Glomerular endothelial cell (primary cell): ENCODE measurements at regions not wholly inside any gene's neighbourhood (a gene's known extent, or its start where the extent isn't known, plus 50 kb on each side); places are given as distances from the start of the nearest gene placed in this dataset.

Experiments
- DNase-seq: peaks from one replicate; pipeline ENCODE4 v3.0.0-alpha.2; 2011; ENCODE audit warnings: low read depth, low spot score; ENCODE audit errors: extremely low read depth

- no peak for DNase-seq
Observed at GRCh38 chr19:28500296-28500695, 712.7 kb downstream of the UQCRFS1 start.

- no peak for DNase-seq
Observed at GRCh38 chr19:28498404-28498976, 714.5 kb downstream of the UQCRFS1 start.

- no peak for DNase-seq
Observed at GRCh38 chr19:28497887-28498286, 715.1 kb downstream of the UQCRFS1 start.

- DNase-seq: no peak
Observed at GRCh38 chr19:28497137-28497536, 715.8 kb downstream of the UQCRFS1 start.

- no peak for DNase-seq
Observed at GRCh38 chr19:28495046-28495445, 717.9 kb downstream of the UQCRFS1 start.

- DNase-seq: no peak
Observed at GRCh38 chr19:28494461-28494860, 718.5 kb downstream of the UQCRFS1 start.

- no peak for DNase-seq
Observed at GRCh38 chr19:28493884-28494283, 719.1 kb downstream of the UQCRFS1 start.

- DNase-seq: no peak
Observed at GRCh38 chr19:28492621-28493020, 720.3 kb downstream of the UQCRFS1 start.

GRCh38 chr19:28492201-28492600, 720.8 kb downstream of the UQCRFS1 start:
- DNase-seq: no peak

GRCh38 chr19:28489776-28490175, 723.2 kb downstream of the UQCRFS1 start:
- no peak for DNase-seq

- no peak for DNase-seq
Observed at GRCh38 chr19:28489126-28489660, 723.8 kb downstream of the UQCRFS1 start.

GRCh38 chr19:28487999-28488398, 725.0 kb downstream of the UQCRFS1 start:
- no peak for DNase-seq

GRCh38 chr19:28486926-28487325, 726.0 kb downstream of the UQCRFS1 start:
- no peak for DNase-seq

GRCh38 chr19:28486473-28486872, 726.5 kb downstream of the UQCRFS1 start:
- DNase-seq: no peak

- no peak for DNase-seq
Observed at GRCh38 chr19:28485292-28485691, 727.7 kb downstream of the UQCRFS1 start.

- no peak for DNase-seq
Observed at GRCh38 chr19:28483197-28483596, 729.8 kb downstream of the UQCRFS1 start.

GRCh38 chr19:28482221-28482620, 730.7 kb downstream of the UQCRFS1 start:
- no peak for DNase-seq

- DNase-seq: no peak
Observed at GRCh38 chr19:28481674-28482073, 731.3 kb downstream of the UQCRFS1 start.

- no peak for DNase-seq
Observed at GRCh38 chr19:28475525-28475924, 737.4 kb downstream of the UQCRFS1 start.

GRCh38 chr19:28472843-28473242, 740.1 kb downstream of the UQCRFS1 start:
- no peak for DNase-seq

GRCh38 chr19:28471731-28472510, 741.0 kb downstream of the UQCRFS1 start:
- DNase-seq: no peak

- no peak for DNase-seq
Observed at GRCh38 chr19:28469544-28469943, 743.4 kb downstream of the UQCRFS1 start.
